Chondrocyte (in vitro differentiated cells): ENCODE measurements at regions not wholly inside any gene's neighbourhood (a gene's known extent, or its start where the extent isn't known, plus 50 kb on each side); places are given as distances from the start of the nearest gene placed in this dataset.

Experiments used
- DNase-seq: peaks from one replicate; pipeline ENCODE4 v3.0.0; 2021; ENCODE audit warnings: mixed read lengths, low spot score
- H3K27ac Mint-ChIP-seq: one replicate; pipeline ENCODE4 v1.8.0; 2021; ENCODE audit warnings: mild to moderate bottlenecking, moderate library complexity, mixed read lengths; ENCODE audit not compliant: unreplicated experiment
- H3K27me3 Mint-ChIP-seq: 2 replicates; pipeline ENCODE4 v1.8.0; 2021; ENCODE audit warnings: low read depth, mixed read lengths
- H3K36me3 Mint-ChIP-seq: 2 replicates; pipeline ENCODE4 v1.8.0; 2021; ENCODE audit warnings: low read depth, mixed read lengths
- H3K4me1 Mint-ChIP-seq: 2 replicates; pipeline ENCODE4 v1.8.0; 2021; ENCODE audit warnings: low read depth, mild to moderate bottlenecking, mixed read lengths
- H3K4me3 Mint-ChIP-seq: one replicate; pipeline ENCODE4 v1.8.0; 2021; ENCODE audit warnings: mild to moderate bottlenecking, moderate library complexity, mixed read lengths; ENCODE audit not compliant: unreplicated experiment
- H3K9me3 Mint-ChIP-seq: 2 replicates; pipeline ENCODE4 v1.8.0; 2021; ENCODE audit warnings: low read depth, mixed read lengths
- CTCF ChIP-seq: fragments of 200-600 bp; sonication (generic); IDR thresholded peaks from 2 replicates; pipeline ENCODE4 v1.5.0; 2021; ENCODE audit warnings: antibody characterized with exemption, mild to moderate bottlenecking, moderate library complexity

DNA sequence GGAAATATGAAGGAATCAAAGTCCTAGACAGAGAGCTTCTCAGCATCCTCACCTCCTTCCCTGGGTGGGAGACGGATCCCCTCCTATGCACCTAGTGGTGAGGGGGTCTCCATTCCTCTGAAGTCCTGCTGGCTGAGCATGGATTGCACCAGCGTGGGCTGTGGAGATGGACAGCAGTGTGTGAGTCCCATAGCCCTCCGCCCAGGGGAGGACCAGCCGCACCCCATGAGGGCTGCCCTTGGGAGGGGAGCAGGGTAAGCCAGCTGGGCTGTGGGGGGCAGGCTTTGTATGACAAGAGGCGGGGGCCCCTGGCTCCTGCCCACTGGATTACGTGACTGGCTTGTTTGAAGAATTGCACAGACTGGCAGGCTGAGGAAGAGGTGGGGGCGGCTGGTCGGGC, 768.2 kb downstream of the GALR1 start:
- H3K36me3 Mint-ChIP-seq: no peaks in the 10 kb centered on the region

DNA sequence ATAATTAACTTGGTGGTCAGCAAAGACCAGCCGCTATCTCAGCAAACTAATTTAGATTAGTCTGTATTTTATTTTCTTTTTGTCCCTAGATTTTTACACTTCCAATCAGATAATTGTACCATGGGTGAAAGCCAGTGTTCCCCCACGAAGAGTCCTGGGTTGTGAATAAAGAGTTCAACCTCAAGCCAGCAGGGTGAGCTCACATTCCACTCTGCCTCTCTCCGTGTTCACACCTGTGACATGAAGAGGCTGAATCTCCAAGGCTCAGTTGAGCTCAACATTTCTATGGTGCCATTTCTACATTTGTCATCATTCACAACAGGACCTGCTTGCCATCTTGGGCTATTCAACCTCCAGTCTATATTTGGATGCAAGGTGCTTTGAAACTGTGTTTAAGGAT, 771.5 kb downstream of the GALR1 start:
- Mint-ChIP-seq H3K4me1 (no peaks in the 10 kb centered on the region), H3K27me3 (no peaks in the 10 kb centered on the region), H3K27ac (no peak overlapping the region), H3K36me3 (no peaks in the 10 kb centered on the region), H3K4me3 (no peak overlapping the region), H3K9me3 (peaks cover 12% of the 10 kb centered on the region)
- no peak for DNase-seq
- TF ChIP-seq CTCF: no peak

More for the DNA sequence above, 768.2 kb downstream of the GALR1 start:
- no peaks in the 10 kb centered on the region for H3K27me3 Mint-ChIP-seq
- peaks cover 15% of the 10 kb centered on the region for H3K9me3 Mint-ChIP-seq
- no peak overlapping the region for H3K27ac Mint-ChIP-seq
- H3K4me1 Mint-ChIP-seq: no peaks in the 10 kb centered on the region
- H3K4me3 Mint-ChIP-seq: no peak overlapping the region
- DNase-seq: no peak
- no peak for TF ChIP-seq CTCF

GRCh38 chr18:78031589-78031988, 781.9 kb downstream of the GALR1 start:
- no peaks in the 10 kb centered on the region for H3K36me3 Mint-ChIP-seq
- no peak for DNase-seq
- H3K4me1 Mint-ChIP-seq: no peaks in the 10 kb centered on the region
- no peak for TF ChIP-seq CTCF
- peaks cover 2% of the 10 kb centered on the region for H3K9me3 Mint-ChIP-seq
- H3K27ac Mint-ChIP-seq: no peak overlapping the region
- no peaks in the 10 kb centered on the region for H3K27me3 Mint-ChIP-seq
- H3K4me3 Mint-ChIP-seq: no peak overlapping the region

DNA sequence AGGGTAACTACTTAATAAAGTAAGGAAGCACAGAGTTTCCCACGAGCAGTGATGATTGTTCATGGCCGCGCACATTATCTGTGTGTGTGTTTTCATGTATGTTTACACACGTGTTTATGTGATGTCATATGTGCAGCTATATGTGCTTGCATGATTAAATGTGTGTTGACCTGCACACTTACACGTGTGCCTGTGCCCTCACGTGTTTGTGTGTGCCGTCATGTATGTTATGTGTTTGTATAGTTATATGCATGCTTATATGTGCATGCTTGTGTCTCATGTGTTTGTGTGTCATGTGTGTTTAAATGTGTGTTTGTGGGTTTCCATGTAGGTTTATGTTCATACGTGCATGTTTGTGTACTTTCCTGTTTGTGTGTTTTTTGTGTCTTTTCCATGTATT, 782.3 kb downstream of the GALR1 start:
- TF ChIP-seq CTCF: no peak
- no peak for DNase-seq
- H3K9me3 Mint-ChIP-seq: peaks cover 2% of the 10 kb centered on the region
- no peaks in the 10 kb centered on the region for H3K27me3 Mint-ChIP-seq
- H3K27ac Mint-ChIP-seq: no peak overlapping the region
- no peak overlapping the region for H3K4me3 Mint-ChIP-seq
- no peaks in the 10 kb centered on the region for H3K36me3 Mint-ChIP-seq
- H3K4me1 Mint-ChIP-seq: no peaks in the 10 kb centered on the region

GRCh38 chr18:78032574-78032973, 782.9 kb downstream of the GALR1 start:
- H3K4me1 Mint-ChIP-seq: no peaks in the 10 kb centered on the region

More at GRCh38 chr18:78032574-78032973, 782.9 kb downstream of the GALR1 start:
- Mint-ChIP-seq H3K9me3 (peaks cover 7% of the 10 kb centered on the region), H3K27me3 (no peaks in the 10 kb centered on the region), H3K27ac (no peak overlapping the region), H3K4me3 (no peak overlapping the region), H3K36me3 (no peaks in the 10 kb centered on the region)
- TF ChIP-seq CTCF: no peak
- no peak for DNase-seq
